RCC 7860 (cell line): ENCODE measurements at regions not wholly inside any gene's neighbourhood (a gene's known extent, or its start where the extent isn't known, plus 50 kb on each side); places are given as distances from the start of the nearest gene placed in this dataset.

Experiments used
- DNase-seq: peaks from one replicate; pipeline ENCODE4 v3.0.0-alpha.2; 2015; ENCODE audit warnings: low spot score
- FAIRE-seq: peaks from 2 replicates; lab custom pipeline; 2012; peaks lifted over from hg19 to GRCh38; lab: Jason Lieb, UNC

- no peak for FAIRE-seq
- DNase-seq, result no peak
Measured at GRCh38 chr5:159525117-159525516, 194.8 kb upstream of the IL12B start.

- FAIRE-seq (no peak), DNase-seq (no peak)
Measured at GRCh38 chr5:159527546-159528254, 197.4 kb upstream of the IL12B start.

- no peak for DNase-seq
- no peak for FAIRE-seq
Measured at GRCh38 chr5:159531554-159532105, 201.3 kb upstream of the IL12B start.

- FAIRE-seq, result no peak
Measured at GRCh38 chr5:159533197-159533596, 202.9 kb upstream of the IL12B start.

GRCh38 chr5:159536166-159536565, 205.9 kb upstream of the IL12B start:
- no peak for FAIRE-seq
- no peak for DNase-seq

More at GRCh38 chr5:159533197-159533596, 202.9 kb upstream of the IL12B start:
- no peak for DNase-seq

GRCh38 chr5:159536646-159537045, 206.4 kb upstream of the IL12B start:
- DNase-seq (no peak), FAIRE-seq (no peak)

GRCh38 chr5:159539678-159540077, 209.4 kb upstream of the IL12B start:
- FAIRE-seq (no peak), DNase-seq (no peak)

GRCh38 chr5:159543326-159543725, 213.0 kb upstream of the IL12B start:
- FAIRE-seq, result no peak
- no peak for DNase-seq

- DNase-seq, result no peak
- no peak for FAIRE-seq
Measured at GRCh38 chr5:159545156-159545555, 214.9 kb upstream of the IL12B start.

- DNase-seq, result no peak
- no peak for FAIRE-seq
Measured at GRCh38 chr5:159547466-159548195, 217.3 kb upstream of the IL12B start.

GRCh38 chr5:159548517-159548916, 218.2 kb upstream of the IL12B start:
- FAIRE-seq (no peak), DNase-seq (no peak)

- DNase-seq (no peak), FAIRE-seq (no peak)
Measured at GRCh38 chr5:159549046-159549445, 218.8 kb upstream of the IL12B start.

GRCh38 chr5:159550951-159551350, 220.7 kb upstream of the IL12B start:
- FAIRE-seq (no peak), DNase-seq (no peak)

- FAIRE-seq (no peak), DNase-seq (peak; percentile 4)
Measured at GRCh38 chr5:159552751-159553150, 222.5 kb upstream of the IL12B start.

- FAIRE-seq (no peak), DNase-seq (no peak)
Measured at GRCh38 chr5:159553792-159554191, 223.5 kb upstream of the IL12B start.

GRCh38 chr5:159555084-159555483, 224.8 kb upstream of the IL12B start:
- no peak for DNase-seq
- FAIRE-seq, result no peak

GRCh38 chr5:159559337-159559736, 229.1 kb upstream of the IL12B start:
- DNase-seq (no peak), FAIRE-seq (no peak)

- no peak for FAIRE-seq
Measured at GRCh38 chr5:159560088-159560487, 229.8 kb upstream of the IL12B start.

GRCh38 chr5:159564031-159564430, 233.7 kb upstream of the IL12B start:
- DNase-seq, result no peak
- no peak for FAIRE-seq

More at GRCh38 chr5:159560088-159560487, 229.8 kb upstream of the IL12B start:
- DNase-seq, result no peak

- DNase-seq, result no peak
Measured at GRCh38 chr5:159566832-159567231, 236.5 kb upstream of the IL12B start.

GRCh38 chr5:159567461-159567860, 237.2 kb upstream of the IL12B start:
- FAIRE-seq (no peak), DNase-seq (no peak)

More at GRCh38 chr5:159566832-159567231, 236.5 kb upstream of the IL12B start:
- no peak for FAIRE-seq
